HG02798 (cell line): ENCODE measurements at regions not wholly inside any gene's neighbourhood (a gene's known extent, or its start where the extent isn't known, plus 50 kb on each side); places are given as distances from the start of the nearest gene placed in this dataset.

Experiments
- ATAC-seq: cut with Tn5 transposase; IDR thresholded peaks from one replicate; pipeline ENCODE4 v1.9.1; 2021; ENCODE audit warnings: mild to moderate bottlenecking; ENCODE audit not compliant: unreplicated experiment, poor library complexity

- ATAC-seq, result no peak
Measured at GRCh38 chr2:144285324-144285723, 234.6 kb downstream of the ZEB2 start.

DNA sequence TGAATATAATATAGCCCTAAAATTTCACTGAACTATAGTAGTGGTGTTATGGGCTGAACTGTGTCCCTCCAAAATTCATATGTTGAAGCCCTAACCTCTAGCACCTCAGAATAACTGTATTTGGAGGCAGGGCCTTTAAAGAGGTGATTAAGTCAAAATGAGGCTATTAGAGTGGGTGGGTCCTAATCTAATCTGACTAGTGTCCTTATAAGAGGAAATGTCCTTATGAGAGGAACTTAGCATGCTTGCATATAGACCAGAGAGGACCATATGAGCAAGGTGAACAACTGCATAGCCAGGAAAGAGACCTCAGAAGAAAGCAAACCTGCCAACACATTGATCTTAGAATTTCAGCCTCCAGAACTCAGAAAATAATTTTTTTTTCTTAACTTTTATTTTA is 238.4 kb downstream of the ZEB2 start:
- no peak for ATAC-seq

DNA sequence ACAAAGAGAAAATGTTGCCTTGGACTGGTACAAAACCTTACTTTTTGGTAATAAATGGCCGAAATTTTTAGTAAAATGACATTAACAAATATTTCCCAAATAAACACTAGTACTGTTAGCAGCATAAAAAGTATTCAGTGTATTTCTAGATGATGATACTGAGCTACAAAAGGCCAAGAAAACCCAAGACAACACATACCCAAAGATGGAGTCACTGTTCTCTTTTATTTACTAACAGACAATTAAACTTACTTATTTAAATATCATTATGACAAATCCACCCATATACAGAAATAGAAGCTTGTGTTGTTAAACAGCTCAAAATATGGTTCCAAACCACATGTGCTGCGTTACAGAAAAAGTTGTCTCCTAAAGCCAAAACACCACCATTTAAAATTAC is 239.9 kb downstream of the ZEB2 start:
- ATAC-seq, result no peak

- no peak for ATAC-seq
Measured at GRCh38 chr2:144279165-144279564, 240.8 kb downstream of the ZEB2 start.

GRCh38 chr2:144277622-144278354 is 242.1 kb downstream of the ZEB2 start:
- no peak for ATAC-seq

DNA sequence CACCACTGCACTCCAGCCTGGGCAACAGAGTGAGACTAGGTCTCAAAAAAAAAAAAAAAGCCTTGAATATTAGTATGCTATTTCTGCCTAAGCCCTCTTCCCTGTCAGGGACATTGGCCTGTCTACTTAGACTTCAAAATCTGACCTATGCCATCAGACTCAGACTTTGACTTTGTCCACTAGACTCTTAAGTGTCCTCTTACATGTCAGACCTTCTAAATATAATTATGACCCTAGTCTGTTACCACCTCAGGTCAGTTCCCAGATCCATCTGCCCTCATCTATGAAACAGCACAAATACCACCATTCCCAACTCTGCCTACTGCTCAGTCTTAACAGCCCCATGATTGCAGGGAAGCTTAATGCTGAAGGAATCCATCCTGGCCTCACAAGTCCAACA is 244.6 kb downstream of the ZEB2 start:
- no peak for ATAC-seq

DNA sequence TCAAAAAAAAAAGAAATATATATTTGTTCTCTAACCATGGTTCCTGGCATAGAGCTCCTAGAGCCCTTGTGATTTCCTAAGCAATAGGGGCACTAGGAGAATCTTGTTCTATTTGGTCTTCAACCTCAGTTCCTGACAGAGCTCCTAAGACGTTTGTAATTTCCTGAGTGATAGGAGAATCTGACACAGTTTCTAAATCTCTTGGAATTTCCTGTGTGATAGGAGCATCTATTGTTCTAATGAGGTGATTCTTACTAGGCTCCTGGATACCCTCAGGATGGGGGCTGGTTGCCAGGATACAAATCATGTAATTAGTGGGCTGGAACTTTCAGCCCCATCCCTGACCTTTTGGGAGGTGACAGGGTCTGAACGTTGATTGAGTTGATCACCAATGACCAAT is 245.8 kb downstream of the ZEB2 start:
- ATAC-seq, result no peak

- no peak for ATAC-seq
Measured at GRCh38 chr2:144270951-144271350, 249.0 kb downstream of the ZEB2 start.

- no peak for ATAC-seq
Measured at GRCh38 chr2:144268036-144268678, 251.8 kb downstream of the ZEB2 start.

DNA sequence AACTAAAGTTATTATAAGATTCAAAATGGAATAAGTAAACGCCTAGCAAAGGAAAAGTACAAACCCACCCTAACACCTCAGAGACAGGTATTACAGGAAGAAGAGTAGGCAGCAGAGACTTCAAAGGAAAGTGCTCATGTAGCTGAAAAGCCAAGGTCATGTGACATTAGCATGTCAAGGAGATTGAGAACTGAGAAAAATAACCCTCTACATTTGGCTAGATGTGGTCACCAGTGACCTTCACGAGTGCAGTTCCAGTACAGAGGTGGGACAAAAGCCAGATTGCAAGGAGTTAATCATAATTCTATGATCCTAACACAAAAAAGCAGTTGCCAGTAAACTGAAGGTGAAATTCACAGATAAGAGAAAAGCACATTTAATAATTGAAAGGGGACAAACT is 252.7 kb downstream of the ZEB2 start:
- peak; percentile 94 for ATAC-seq

GRCh38 chr2:144265654-144266053 is 254.3 kb downstream of the ZEB2 start:
- no peak for ATAC-seq

DNA sequence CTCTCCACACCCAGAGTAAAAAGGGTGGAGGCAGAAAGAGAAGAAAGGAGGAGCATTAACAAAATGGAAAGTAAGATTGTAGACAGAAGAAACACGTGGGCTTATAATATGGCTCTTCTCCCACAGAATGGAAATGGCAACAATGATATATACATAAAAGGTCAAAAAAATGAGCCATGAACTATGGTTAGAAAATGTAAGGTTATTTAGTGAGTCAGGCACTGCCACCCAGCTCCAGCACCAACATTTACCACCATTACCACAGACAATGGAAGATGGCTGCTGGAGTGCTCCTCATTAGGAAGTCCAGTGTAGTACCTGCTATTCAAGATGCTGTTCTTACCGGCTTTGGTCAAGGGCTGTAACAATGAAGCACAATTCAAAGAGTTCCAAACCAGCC is 258.0 kb downstream of the ZEB2 start:
- no peak for ATAC-seq

DNA sequence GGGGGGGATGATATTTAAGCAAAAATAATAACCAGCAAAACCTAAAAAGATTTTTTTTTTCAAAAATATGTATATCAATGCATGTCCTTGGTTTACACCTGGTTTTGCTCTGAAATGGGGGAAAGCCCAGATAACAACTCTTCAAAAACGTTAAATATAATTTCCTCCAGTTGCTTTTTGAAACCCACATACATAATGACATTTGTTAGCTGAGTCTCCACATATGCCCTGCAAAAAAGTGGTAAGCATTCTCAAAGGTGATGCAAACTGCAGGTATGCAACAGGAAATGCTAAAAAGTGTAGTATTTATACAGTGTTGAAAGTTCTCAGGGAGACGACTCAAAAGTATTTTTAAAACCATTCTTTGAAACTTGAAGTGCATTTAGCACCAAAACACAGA is 258.6 kb downstream of the ZEB2 start:
- no peak for ATAC-seq

DNA sequence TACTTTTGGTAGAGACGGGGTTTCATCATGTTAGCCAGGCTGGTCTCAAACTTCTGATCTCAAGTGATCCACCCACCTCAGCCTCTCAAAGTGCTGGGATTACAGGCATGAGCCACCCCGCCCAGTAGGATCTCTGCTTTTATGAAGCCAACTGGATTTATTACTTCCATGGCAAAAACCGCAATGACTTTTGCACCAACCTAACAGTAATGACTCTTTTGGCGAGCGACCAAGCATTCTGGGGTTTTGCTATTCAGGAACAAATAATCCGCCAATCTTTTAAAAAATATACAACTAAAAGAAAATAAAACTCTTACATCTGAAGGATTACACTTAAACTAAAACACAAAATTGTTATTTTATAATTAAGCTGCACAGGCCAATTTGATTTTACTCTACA is 260.6 kb downstream of the ZEB2 start:
- ATAC-seq, result no peak

GRCh38 chr2:144258154-144258553 is 261.8 kb downstream of the ZEB2 start:
- ATAC-seq, result no peak

DNA sequence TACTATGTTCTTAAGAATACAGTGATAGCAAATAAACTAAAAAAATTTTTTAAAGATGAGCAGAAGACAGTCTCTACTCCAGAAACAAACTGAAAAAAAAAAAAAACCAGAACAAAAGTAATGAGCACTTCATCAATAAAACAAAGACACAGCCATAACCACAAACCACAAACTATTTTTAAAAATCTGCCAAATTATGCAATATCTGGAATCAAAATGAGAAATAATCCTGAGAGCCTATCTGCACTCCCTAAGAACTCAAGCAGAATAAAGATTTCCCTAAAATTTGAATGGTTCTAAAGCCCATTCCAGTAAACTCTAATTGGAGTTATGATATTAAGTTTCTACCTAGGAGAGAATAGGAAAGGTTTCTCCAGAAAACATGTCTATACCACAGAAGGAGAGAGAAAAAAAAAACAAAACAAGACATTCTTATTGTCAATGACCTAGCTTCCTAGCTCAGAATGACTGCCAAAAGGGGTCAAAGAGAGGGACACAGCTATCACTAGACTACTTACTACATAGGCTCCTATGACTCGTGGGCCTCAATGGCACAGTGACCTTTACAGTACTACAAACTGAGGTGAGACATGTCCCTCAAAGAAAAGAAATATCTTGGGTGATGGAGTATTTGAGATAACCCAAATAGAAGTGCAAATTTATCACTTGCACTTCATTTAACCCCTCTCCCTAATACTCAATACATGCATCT is 262.8 kb downstream of the ZEB2 start:
- ATAC-seq, result no peak

DNA sequence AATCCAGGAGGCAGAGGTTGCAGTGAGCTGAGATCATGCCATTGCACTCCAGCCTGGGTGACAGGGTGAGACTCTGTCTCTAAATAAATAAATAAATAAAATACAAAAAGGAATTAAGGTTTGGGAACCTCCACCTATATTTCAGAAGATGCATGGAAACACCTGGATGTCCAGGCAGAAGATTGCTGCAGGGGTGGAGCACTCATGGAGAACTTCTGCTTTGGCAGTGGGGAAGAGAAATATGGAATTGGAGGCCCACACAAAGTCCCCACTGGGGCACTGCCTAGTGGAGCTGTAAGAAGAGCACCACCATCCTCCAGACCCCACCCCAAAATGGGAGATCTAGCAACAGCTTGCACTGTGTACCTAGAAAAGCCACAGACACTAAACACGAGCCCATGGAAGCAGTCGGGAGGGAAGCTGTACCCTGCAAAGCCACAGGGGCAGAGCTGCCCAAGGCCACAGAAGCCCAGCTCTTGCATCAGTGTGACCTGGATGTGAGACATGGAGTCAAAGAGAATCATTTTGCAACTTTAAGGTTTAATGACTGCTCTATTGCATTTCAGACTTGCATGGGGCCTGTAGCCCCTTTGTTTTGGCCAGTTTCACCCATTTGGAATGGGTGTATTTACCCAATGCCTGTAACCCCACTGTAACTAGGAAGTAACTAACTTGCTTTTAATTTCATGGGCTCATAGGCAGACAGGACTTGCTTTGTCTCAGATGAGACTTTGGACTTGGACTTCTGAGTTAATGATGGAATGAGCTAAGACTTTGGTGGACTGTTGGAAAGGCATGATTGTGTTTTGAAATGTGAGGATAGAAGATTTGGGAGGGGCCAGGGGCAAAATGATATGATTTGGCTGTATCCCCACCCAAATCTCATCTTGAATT is 265.3 kb downstream of the ZEB2 start:
- ATAC-seq, result no peak

- no peak for ATAC-seq
Measured at GRCh38 chr2:144253743-144254142, 266.2 kb downstream of the ZEB2 start.

GRCh38 chr2:144252694-144253093 is 267.2 kb downstream of the ZEB2 start:
- ATAC-seq, result no peak

DNA sequence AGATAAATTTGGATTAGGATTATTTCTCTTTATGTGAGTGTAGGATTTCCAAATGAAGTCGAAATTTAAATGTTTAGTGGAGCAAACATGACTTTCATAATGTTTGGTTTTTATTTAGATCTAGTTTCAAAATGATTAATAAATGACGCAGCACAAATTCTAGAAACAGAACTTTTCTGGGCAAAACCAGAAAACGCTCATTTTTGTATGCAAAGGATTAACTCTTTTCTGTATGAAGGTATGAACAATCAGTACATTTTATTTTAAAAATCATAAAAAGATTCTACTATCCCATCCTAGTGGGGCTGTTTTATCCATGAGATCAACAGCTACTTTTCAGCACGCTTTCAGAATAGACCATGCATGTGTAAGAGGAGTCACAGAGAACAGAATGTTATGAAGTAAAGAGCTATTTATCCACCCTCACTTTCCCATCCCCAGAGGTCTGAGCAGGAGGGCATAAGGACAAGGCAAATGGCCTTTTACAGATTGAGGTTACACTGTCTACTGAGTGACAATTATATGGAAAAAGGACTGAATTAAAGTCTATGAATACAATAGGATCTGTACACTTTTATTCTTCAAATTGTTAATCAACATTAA is 270.8 kb downstream of the ZEB2 start:
- peak; percentile 52 for ATAC-seq
